Spinal cord (tissue), 9 donors: ENCODE measurements at regions not wholly inside any gene's neighbourhood (a gene's known extent, or its start where the extent isn't known, plus 50 kb on each side); places are given as distances from the start of the nearest gene placed in this dataset.
"Not testable (repeated sequence)": the region's sequence is repeated elsewhere in the genome, so short reads cannot be mapped to it uniquely, and the experiment has no call there.

Source experiments
- DNase-seq, 6 donors: peaks; one replicate each; pipeline versions ENCODE4 v3.0.0 to v3.0.0-alpha.2; 2013 to 2015; ENCODE audit warnings: low spot score in 6 of 6, low read depth in 4 of 6
- H3K27ac ChIP-seq: one replicate; pipeline ENCODE4 v1.5.1; 2013; ENCODE audit warnings: low read depth, low read length, control low read depth
- H3K27me3 ChIP-seq: one replicate; pipeline ENCODE4 v1.6.1; 2013; ENCODE audit warnings: low read length; ENCODE audit not compliant: control insufficient read depth, insufficient read depth
- H3K36me3 ChIP-seq: one replicate; pipeline ENCODE4 v1.6.1; 2013; ENCODE audit warnings: low read length; ENCODE audit not compliant: control insufficient read depth, insufficient read depth
- H3K4me1 ChIP-seq: one replicate; pipeline ENCODE4 v1.6.1; 2013; ENCODE audit warnings: low read length; ENCODE audit not compliant: control insufficient read depth, insufficient read depth
- H3K4me3 ChIP-seq: one replicate; pipeline ENCODE4 v1.5.1; 2013; ENCODE audit warnings: low read depth, low read length, control low read depth
- H3K9me3 ChIP-seq: one replicate; pipeline ENCODE4 v1.6.1; 2013; ENCODE audit warnings: low read length; ENCODE audit not compliant: control insufficient read depth, insufficient read depth
- WGBS: methylation state at CpG from one replicate; pipeline ENCODE4 v1.1.5; 2013; ENCODE audit warnings: missing lambda C conversion rate; ENCODE audit not compliant: insufficient coverage; 5-methylcytosine and 5-hydroxymethylcytosine counted together
- donor health status: healthy.

GRCh38 chr1:90811444-90811950, 94.4 kb upstream of the BARHL2 start:
- H3K27me3 ChIP-seq, H3K9me3 ChIP-seq, H3K4me3 ChIP-seq, H3K36me3 ChIP-seq, H3K27ac ChIP-seq, DNase-seq, H3K4me1 ChIP-seq: not testable (repeated sequence)
- no CpG with 5 or more reads among the region's 5 CpGs for WGBS

- no peak for DNase-seq
- 89% methylated on average over 3 of the region's 6 CpGs for WGBS
- Histone ChIP-seq H3K9me3 (no peaks in the 10 kb centered on the region), H3K27me3 (no peaks in the 10 kb centered on the region), H3K4me3 (no peak overlapping the region), H3K27ac (no peak overlapping the region), H3K36me3 (no peaks in the 10 kb centered on the region), H3K4me1 (no peaks in the 10 kb centered on the region)
Measured at GRCh38 chr1:90810681-90811080, 93.6 kb upstream of the BARHL2 start.

GRCh38 chr1:90809996-90810395, 92.9 kb upstream of the BARHL2 start:
- peak in 1 of 6 donors; percentile 57 for DNase-seq
- H3K36me3 ChIP-seq = no peaks in the 10 kb centered on the region

GRCh38 chr1:90809093-90809492, 92.0 kb upstream of the BARHL2 start:
- WGBS = 29% methylated on average over 3 of the region's 3 CpGs

More at GRCh38 chr1:90809996-90810395, 92.9 kb upstream of the BARHL2 start:
- Histone ChIP-seq H3K27ac (no peak overlapping the region), H3K9me3 (no peaks in the 10 kb centered on the region), H3K4me3 (no peak overlapping the region), H3K4me1 (no peaks in the 10 kb centered on the region), H3K27me3 (no peaks in the 10 kb centered on the region)
- WGBS = 61% methylated on average over 3 of the region's 3 CpGs

GRCh38 chr1:90807329-90807728, 90.2 kb upstream of the BARHL2 start:
- no peaks in the 10 kb centered on the region for H3K4me1 ChIP-seq
- no peaks in the 10 kb centered on the region for H3K9me3 ChIP-seq
- no peaks in the 10 kb centered on the region for H3K27me3 ChIP-seq
- H3K27ac ChIP-seq = no peak overlapping the region
- no peaks in the 10 kb centered on the region for H3K36me3 ChIP-seq
- H3K4me3 ChIP-seq = no peak overlapping the region
- no peak for DNase-seq

More at GRCh38 chr1:90809093-90809492, 92.0 kb upstream of the BARHL2 start:
- Histone ChIP-seq H3K27ac (no peak overlapping the region), H3K27me3 (no peaks in the 10 kb centered on the region), H3K4me3 (no peak overlapping the region), H3K4me1 (no peaks in the 10 kb centered on the region), H3K9me3 (no peaks in the 10 kb centered on the region), H3K36me3 (no peaks in the 10 kb centered on the region)
- DNase-seq = no peak

- H3K27ac ChIP-seq = no peak overlapping the region
- no peaks in the 10 kb centered on the region for H3K4me1 ChIP-seq
- WGBS = 77% methylated on average over 1 of the region's 1 CpG
- no peaks in the 10 kb centered on the region for H3K27me3 ChIP-seq
- H3K36me3 ChIP-seq = no peaks in the 10 kb centered on the region
- H3K4me3 ChIP-seq = no peak overlapping the region
- H3K9me3 ChIP-seq = no peaks in the 10 kb centered on the region
- no peak for DNase-seq
Measured at GRCh38 chr1:90802622-90803021, 85.5 kb upstream of the BARHL2 start.

GRCh38 chr1:90800012-90800717, 83.1 kb upstream of the BARHL2 start:
- H3K27me3 ChIP-seq = no peaks in the 10 kb centered on the region
- 45% methylated on average over 3 of the region's 6 CpGs for WGBS

GRCh38 chr1:90799326-90799725, 82.2 kb upstream of the BARHL2 start:
- no CpG with 5 or more reads among the region's 8 CpGs for WGBS
- no peaks in the 10 kb centered on the region for H3K36me3 ChIP-seq
- H3K27me3 ChIP-seq = no peaks in the 10 kb centered on the region
- H3K4me1 ChIP-seq = no peaks in the 10 kb centered on the region
- no peaks in the 10 kb centered on the region for H3K9me3 ChIP-seq
- peak in 2 of 6 donors; percentile 19 to 70 for DNase-seq
- H3K27ac ChIP-seq = no peak overlapping the region
- no peak overlapping the region for H3K4me3 ChIP-seq

More at GRCh38 chr1:90800012-90800717, 83.1 kb upstream of the BARHL2 start:
- Histone ChIP-seq H3K36me3 (no peaks in the 10 kb centered on the region), H3K9me3 (no peaks in the 10 kb centered on the region), H3K4me1 (no peaks in the 10 kb centered on the region), H3K4me3 (no peak overlapping the region), H3K27ac (no peak overlapping the region)
- no peak for DNase-seq

- DNase-seq = no peak
- Histone ChIP-seq H3K4me3 (no peak overlapping the region), H3K36me3 (no peaks in the 10 kb centered on the region), H3K27ac (no peak overlapping the region), H3K4me1 (no peaks in the 10 kb centered on the region), H3K9me3 (no peaks in the 10 kb centered on the region), H3K27me3 (no peaks in the 10 kb centered on the region)
- WGBS = no CpG with 5 or more reads among the region's 2 CpGs
Measured at GRCh38 chr1:90798883-90799282, 81.8 kb upstream of the BARHL2 start.

- Histone ChIP-seq H3K27ac (no peak overlapping the region), H3K9me3 (no peaks in the 10 kb centered on the region), H3K36me3 (no peaks in the 10 kb centered on the region), H3K4me1 (no peaks in the 10 kb centered on the region), H3K4me3 (no peak overlapping the region), H3K27me3 (no peaks in the 10 kb centered on the region)
- no CpG with 5 or more reads among the region's 1 CpG for WGBS
- DNase-seq = no peak
Measured at GRCh38 chr1:90798344-90798743, 81.2 kb upstream of the BARHL2 start.
